ENCODE measurements at regions not wholly inside any gene's neighbourhood (a gene's known extent, or its start where the extent isn't known, plus 50 kb on each side); places are given as distances from the start of the nearest gene placed in this dataset.

GRCh38 chr9:87309236-87309635 is 188.4 kb upstream of the DAPK1 start:
- TF ChIP-seq CTCF (IDR thresholded peaks at IDR 0.05; ENCODE audit: low read depth, low read length): no peak
- DNase-seq (ENCODE audit: low read depth in 2 of 2): peak in 1 of 2 donors; percentile 23
- no peak overlapping the region for H3K4me3 ChIP-seq (replicated peaks in 1 of 2; ENCODE audit: low read depth in 2 of 2, low read length in 2 of 2)

DNA sequence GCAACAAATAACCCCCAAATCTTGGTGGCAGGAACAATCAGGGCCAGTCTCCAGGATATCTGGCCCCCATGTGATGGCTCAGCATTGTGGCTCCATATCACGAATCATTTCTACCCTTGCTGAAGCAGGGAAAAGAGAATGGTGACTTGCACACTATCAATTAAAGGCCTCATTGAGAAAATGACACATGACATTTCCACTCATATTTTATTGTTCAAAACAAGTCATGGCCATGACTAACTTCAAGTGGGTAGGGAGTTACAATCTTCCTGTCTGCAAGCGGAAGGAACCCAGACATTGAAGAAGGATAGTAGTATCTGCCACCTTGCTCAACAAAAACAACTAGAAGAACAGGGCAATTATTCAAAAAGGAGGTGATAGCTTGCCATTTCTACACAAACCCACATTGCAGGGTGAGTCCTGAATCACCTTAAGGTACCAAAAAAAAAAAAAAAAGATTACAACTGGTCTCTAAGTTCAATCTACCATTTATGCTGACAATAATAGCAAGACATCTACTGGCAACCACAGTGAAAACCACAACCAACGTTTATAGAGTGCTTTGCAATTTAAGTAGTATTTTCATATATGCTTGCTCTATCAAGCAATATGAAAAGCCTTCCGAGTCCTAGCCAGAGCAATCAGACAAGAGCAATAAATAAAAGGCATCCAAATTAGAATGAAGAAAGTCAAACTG is 186.7 kb upstream of the DAPK1 start:
- no peak for TF ChIP-seq CTCF (IDR thresholded peaks at IDR 0.05; ENCODE audit: low read depth, low read length)
- no peak overlapping the region for H3K4me3 ChIP-seq (replicated peaks in 1 of 2; ENCODE audit: low read depth in 2 of 2, low read length in 2 of 2)
- DNase-seq (ENCODE audit: low read depth in 2 of 2): no peak

GRCh38 chr9:87319656-87320055 is 178.0 kb upstream of the DAPK1 start:
- no peak for DNase-seq (ENCODE audit: low read depth in 2 of 2)
- no peak overlapping the region for H3K4me3 ChIP-seq (replicated peaks in 1 of 2; ENCODE audit: low read depth in 2 of 2, low read length in 2 of 2)
- TF ChIP-seq CTCF (IDR thresholded peaks at IDR 0.05; ENCODE audit: low read depth, low read length): no peak

DNA sequence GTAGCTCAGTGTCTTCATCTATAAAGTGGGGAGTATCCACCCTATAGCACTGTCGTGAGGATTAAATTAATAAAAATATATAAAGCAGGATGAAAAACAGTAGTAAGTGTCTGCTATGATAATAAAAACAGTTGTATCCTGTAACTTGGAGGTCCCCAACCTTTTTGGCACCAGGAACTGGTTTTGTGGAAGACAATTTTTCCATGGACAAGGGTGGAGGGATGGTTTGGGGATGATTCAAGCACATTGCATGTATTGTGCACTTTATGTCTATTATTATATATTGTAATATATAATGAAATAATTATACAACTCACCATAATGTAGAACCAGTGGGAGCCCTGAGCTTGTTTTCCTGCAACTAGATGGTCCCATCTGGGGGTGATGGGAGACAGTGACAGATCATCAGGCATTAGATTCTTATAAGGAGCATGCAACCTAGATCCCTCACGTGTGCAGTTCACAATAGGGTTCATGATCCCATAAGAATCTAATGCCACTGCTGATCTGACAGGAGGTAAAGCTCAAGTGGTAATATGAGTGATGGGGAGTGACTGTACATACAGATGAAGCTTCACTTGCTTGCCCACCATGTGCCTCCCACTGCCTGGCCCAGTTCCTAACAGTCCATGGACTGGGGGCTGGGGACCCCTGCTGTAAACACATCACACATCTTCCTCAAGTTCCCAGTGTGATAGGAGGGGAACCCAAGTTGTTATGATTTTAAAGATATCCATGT is 177.4 kb upstream of the DAPK1 start:
- no peak for TF ChIP-seq CTCF (IDR thresholded peaks at IDR 0.05; ENCODE audit: low read depth, low read length)
- DNase-seq (ENCODE audit: low read depth in 2 of 2): no peak
- H3K4me3 ChIP-seq (replicated peaks in 1 of 2; ENCODE audit: low read depth in 2 of 2, low read length in 2 of 2): no peak overlapping the region

GRCh38 chr9:87322840-87323635 is 174.6 kb upstream of the DAPK1 start:
- DNase-seq (ENCODE audit: low read depth in 2 of 2): peak; percentile 59 to 73
- TF ChIP-seq CTCF (IDR thresholded peaks at IDR 0.05; ENCODE audit: low read depth, low read length): no peak
- H3K4me3 ChIP-seq (replicated peaks in 1 of 2; ENCODE audit: low read depth in 2 of 2, low read length in 2 of 2): no peak overlapping the region

DNA sequence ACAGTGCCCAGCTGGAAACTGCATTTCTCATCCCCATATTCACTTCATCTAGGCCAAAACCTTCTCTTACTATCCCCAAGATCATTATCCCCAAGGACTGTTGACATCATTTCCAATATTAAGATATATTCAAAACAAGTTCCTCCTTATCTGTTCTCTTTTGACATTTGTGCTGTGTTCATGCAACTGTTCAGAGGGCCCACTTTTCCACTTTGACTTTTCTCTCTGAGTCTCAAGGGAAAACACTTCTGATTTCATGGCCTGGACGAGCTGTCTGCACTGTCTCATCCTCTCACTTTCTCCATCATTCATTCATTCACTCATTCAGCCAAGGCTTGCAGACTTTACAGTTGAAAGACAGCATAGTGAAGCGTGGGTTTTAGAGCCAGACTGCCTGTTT is 173.7 kb upstream of the DAPK1 start:
- no peak for TF ChIP-seq CTCF (IDR thresholded peaks at IDR 0.05; ENCODE audit: low read depth, low read length)
- no peak for DNase-seq (ENCODE audit: low read depth in 2 of 2)
- H3K4me3 ChIP-seq (replicated peaks in 1 of 2; ENCODE audit: low read depth in 2 of 2, low read length in 2 of 2): no peak overlapping the region
